ENCODE measurements at regions not wholly inside any gene's neighbourhood (a gene's known extent, or its start where the extent isn't known, plus 50 kb on each side); places are given as distances from the start of the nearest gene placed in this dataset.

DNA sequence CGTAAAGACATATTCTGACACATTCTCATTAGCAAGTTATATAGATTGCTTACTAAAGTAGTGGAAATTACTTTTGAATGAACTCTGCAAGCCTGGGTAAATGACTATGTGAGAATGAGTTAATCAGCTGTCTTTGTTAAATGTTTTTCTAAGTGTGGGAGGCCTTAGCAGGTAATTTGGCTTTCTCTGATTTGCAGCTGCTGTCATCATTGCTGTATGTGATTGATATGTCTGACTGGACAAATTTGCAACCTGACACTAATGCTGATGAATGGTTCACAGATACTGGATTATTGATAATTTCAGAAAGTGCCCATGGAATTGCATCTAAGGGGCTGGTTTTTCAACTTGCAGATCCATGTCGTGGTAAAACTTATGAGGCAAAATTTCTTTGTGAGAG lies 372.2 kb upstream of the SGO1 start:
- TF ChIP-seq, protein P1, sequence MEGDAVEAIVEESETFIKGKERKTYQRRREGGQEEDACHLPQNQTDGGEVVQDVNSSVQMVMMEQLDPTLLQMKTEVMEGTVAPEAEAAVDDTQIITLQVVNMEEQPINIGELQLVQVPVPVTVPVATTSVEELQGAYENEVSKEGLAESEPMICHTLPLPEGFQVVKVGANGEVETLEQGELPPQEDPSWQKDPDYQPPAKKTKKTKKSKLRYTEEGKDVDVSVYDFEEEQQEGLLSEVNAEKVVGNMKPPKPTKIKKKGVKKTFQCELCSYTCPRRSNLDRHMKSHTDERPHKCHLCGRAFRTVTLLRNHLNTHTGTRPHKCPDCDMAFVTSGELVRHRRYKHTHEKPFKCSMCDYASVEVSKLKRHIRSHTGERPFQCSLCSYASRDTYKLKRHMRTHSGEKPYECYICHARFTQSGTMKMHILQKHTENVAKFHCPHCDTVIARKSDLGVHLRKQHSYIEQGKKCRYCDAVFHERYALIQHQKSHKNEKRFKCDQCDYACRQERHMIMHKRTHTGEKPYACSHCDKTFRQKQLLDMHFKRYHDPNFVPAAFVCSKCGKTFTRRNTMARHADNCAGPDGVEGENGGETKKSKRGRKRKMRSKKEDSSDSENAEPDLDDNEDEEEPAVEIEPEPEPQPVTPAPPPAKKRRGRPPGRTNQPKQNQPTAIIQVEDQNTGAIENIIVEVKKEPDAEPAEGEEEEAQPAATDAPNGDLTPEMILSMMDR (IDR thresholded peaks at IDR 0.05) = no peak
- no peak for TF ChIP-seq POLR2AphosphoS5 (IDR thresholded peaks at IDR 0.05; ENCODE audit: insufficient read depth in 1 of 2, low read depth in 1 of 2)

Measured in vagina (tissue), 2 donors.